ENCODE measurements at regions not wholly inside any gene's neighbourhood (a gene's known extent, or its start where the extent isn't known, plus 50 kb on each side); places are given as distances from the start of the nearest gene placed in this dataset.
"Not testable (repeated sequence)": the region's sequence is repeated elsewhere in the genome, so short reads cannot be mapped to it uniquely, and the experiment has no call there.

- no peaks in the 10 kb centered on the region for H3K4me1 ChIP-seq
- no peak overlapping the region for H3K9ac ChIP-seq (ENCODE audit: low read depth in 2 of 2, low read length in 2 of 2)
- no peak for TF ChIP-seq CTCF (IDR thresholded peaks at IDR 0.05)
- DNase-seq = no peak
- H3K4me3 ChIP-seq = no peak overlapping the region
- no peaks in the 10 kb centered on the region for H3K9me3 ChIP-seq
- intact Hi-C loops (cut with DNase I) = no loop called here
- no peak overlapping the region for H3K27ac ChIP-seq
- no peaks in the 10 kb centered on the region for H3K27me3 ChIP-seq
- no peaks in the 10 kb centered on the region for H3K36me3 ChIP-seq
Measured at GRCh38 chr4:156374894-156375293, 421.2 kb upstream of the CTSO start.

- TF ChIP-seq CTCF (IDR thresholded peaks at IDR 0.05) = no peak
- H3K9me3 ChIP-seq = no peaks in the 10 kb centered on the region
- H3K27ac ChIP-seq = no peak overlapping the region
Measured at GRCh38 chr4:156374069-156374468, 420.4 kb upstream of the CTSO start.

GRCh38 chr4:156367502-156367901 is 413.8 kb upstream of the CTSO start:
- H3K4me1 ChIP-seq; H3K36me3 ChIP-seq; H3K27ac ChIP-seq; intact Hi-C loops (cut with DNase I); H3K9ac ChIP-seq (ENCODE audit: low read depth in 2 of 2, low read length in 2 of 2); H3K4me3 ChIP-seq; H3K9me3 ChIP-seq; H3K27me3 ChIP-seq; DNase-seq: not testable (repeated sequence)

More at GRCh38 chr4:156374069-156374468, 420.4 kb upstream of the CTSO start:
- H3K27me3 ChIP-seq = no peaks in the 10 kb centered on the region
- intact Hi-C loops (cut with DNase I) = no loop called here
- H3K36me3 ChIP-seq = no peaks in the 10 kb centered on the region
- no peaks in the 10 kb centered on the region for H3K4me1 ChIP-seq
- DNase-seq = no peak
- no peak overlapping the region for H3K9ac ChIP-seq (ENCODE audit: low read depth in 2 of 2, low read length in 2 of 2)
- H3K4me3 ChIP-seq = no peak overlapping the region

GRCh38 chr4:156362581-156362980 is 408.9 kb upstream of the CTSO start:
- intact Hi-C loops (cut with DNase I) = no loop called here
- no peak for TF ChIP-seq CTCF (IDR thresholded peaks at IDR 0.05)
- H3K9me3 ChIP-seq = no peaks in the 10 kb centered on the region

GRCh38 chr4:156347412-156348075 is 393.9 kb upstream of the CTSO start:
- Histone ChIP-seq H3K9me3 (no peaks in the 10 kb centered on the region), H3K9ac (ENCODE audit: low read depth in 2 of 2, low read length in 2 of 2) (no peak overlapping the region), H3K27ac (no peak overlapping the region), H3K36me3 (no peaks in the 10 kb centered on the region), H3K27me3 (no peaks in the 10 kb centered on the region), H3K4me1 (no peaks in the 10 kb centered on the region), H3K4me3 (no peak overlapping the region)
- TF ChIP-seq CTCF (IDR thresholded peaks at IDR 0.05) = no peak
- no peak for DNase-seq
- intact Hi-C loops (cut with DNase I) = no loop called here

More at GRCh38 chr4:156362581-156362980, 408.9 kb upstream of the CTSO start:
- DNase-seq = no peak
- no peaks in the 10 kb centered on the region for H3K36me3 ChIP-seq
- no peaks in the 10 kb centered on the region for H3K4me1 ChIP-seq
- H3K27ac ChIP-seq = no peak overlapping the region
- H3K27me3 ChIP-seq = no peaks in the 10 kb centered on the region
- H3K9ac ChIP-seq (ENCODE audit: low read depth in 2 of 2, low read length in 2 of 2) = no peak overlapping the region
- H3K4me3 ChIP-seq = no peak overlapping the region

GRCh38 chr4:156346959-156347385 is 393.3 kb upstream of the CTSO start:
- no peak overlapping the region for H3K27ac ChIP-seq
- no peak for DNase-seq
- H3K4me3 ChIP-seq = no peak overlapping the region
- intact Hi-C loops (cut with DNase I) = no loop called here
- H3K9me3 ChIP-seq = no peaks in the 10 kb centered on the region
- no peaks in the 10 kb centered on the region for H3K4me1 ChIP-seq
- H3K9ac ChIP-seq (ENCODE audit: low read depth in 2 of 2, low read length in 2 of 2) = no peak overlapping the region
- TF ChIP-seq CTCF (IDR thresholded peaks at IDR 0.05) = no peak
- no peaks in the 10 kb centered on the region for H3K27me3 ChIP-seq
- H3K36me3 ChIP-seq = no peaks in the 10 kb centered on the region
